HG03196 (cell line): ENCODE measurements at regions not wholly inside any gene's neighbourhood (a gene's known extent, or its start where the extent isn't known, plus 50 kb on each side); places are given as distances from the start of the nearest gene placed in this dataset.
"Not testable (repeated sequence)": the region's sequence is repeated elsewhere in the genome, so short reads cannot be mapped to it uniquely, and the experiment has no call there.

Source experiments
- ATAC-seq: cut with Tn5 transposase; IDR thresholded peaks from one replicate; pipeline ENCODE4 v1.9.1; 2021; ENCODE audit not compliant: unreplicated experiment

GRCh38 chr10:9061871-9062270 lies 1007.4 kb downstream of the GATA3 start:
- ATAC-seq: no peak

- no peak for ATAC-seq
Measured at GRCh38 chr10:9066152-9066551, 1011.7 kb downstream of the GATA3 start.

GRCh38 chr10:9068003-9068402 lies 1013.5 kb downstream of the GATA3 start:
- ATAC-seq: no peak

GRCh38 chr10:9069136-9069535 lies 1014.6 kb downstream of the GATA3 start:
- ATAC-seq: no peak

- no peak for ATAC-seq
Measured at GRCh38 chr10:9075420-9075819, 1020.9 kb downstream of the GATA3 start.

GRCh38 chr10:9076066-9076465 lies 1021.6 kb downstream of the GATA3 start:
- ATAC-seq: no peak

- ATAC-seq: no peak
Measured at GRCh38 chr10:9081253-9081652, 1026.8 kb downstream of the GATA3 start.

- ATAC-seq: no peak
Measured at GRCh38 chr10:9081961-9082360, 1027.5 kb downstream of the GATA3 start.

- no peak for ATAC-seq
Measured at GRCh38 chr10:9091530-9092093, 1037.1 kb downstream of the GATA3 start.

- ATAC-seq: no peak
Measured at GRCh38 chr10:9096288-9096687, 1041.8 kb downstream of the GATA3 start.

GRCh38 chr10:9097206-9097990 lies 1042.9 kb downstream of the GATA3 start:
- no peak for ATAC-seq

- no peak for ATAC-seq
Measured at GRCh38 chr10:9097991-9098306, 1043.5 kb downstream of the GATA3 start.

- ATAC-seq: no peak
Measured at GRCh38 chr10:9102026-9102425, 1047.5 kb downstream of the GATA3 start.

GRCh38 chr10:9103301-9103700 lies 1048.8 kb downstream of the GATA3 start:
- no peak for ATAC-seq

GRCh38 chr10:9111976-9112375 lies 1057.5 kb downstream of the GATA3 start:
- no peak for ATAC-seq

GRCh38 chr10:9126728-9127127 lies 1072.2 kb downstream of the GATA3 start:
- no peak for ATAC-seq

- no peak for ATAC-seq
Measured at GRCh38 chr10:9137368-9137767, 1082.9 kb downstream of the GATA3 start.

- ATAC-seq: not testable (repeated sequence)
Measured at GRCh38 chr10:9138829-9139228, 1084.3 kb downstream of the GATA3 start.

GRCh38 chr10:9140373-9140772 lies 1085.9 kb downstream of the GATA3 start:
- no peak for ATAC-seq

- no peak for ATAC-seq
Measured at GRCh38 chr10:9147475-9147874, 1093.0 kb downstream of the GATA3 start.

GRCh38 chr10:9149134-9149533 lies 1094.6 kb downstream of the GATA3 start:
- no peak for ATAC-seq

- not testable (repeated sequence) for ATAC-seq
Measured at GRCh38 chr10:9153057-9153456, 1098.6 kb downstream of the GATA3 start.

- no peak for ATAC-seq
Measured at GRCh38 chr10:9157656-9158055, 1103.2 kb downstream of the GATA3 start.
